CD4-positive, alpha-beta T cell treated with Interleukin-6 for 4 hours (primary cell): ENCODE measurements at regions not wholly inside any gene's neighbourhood (a gene's known extent, or its start where the extent isn't known, plus 50 kb on each side); places are given as distances from the start of the nearest gene placed in this dataset.
"Not testable (repeated sequence)": the region's sequence is repeated elsewhere in the genome, so short reads cannot be mapped to it uniquely, and the experiment has no call there.

Experiments used
- DNase-seq: peaks from one replicate; pipeline ENCODE4 v3.0.0-alpha.2; 2020; ENCODE audit warnings: mixed read lengths

- no peak for DNase-seq
These were observed 381.5 kb upstream of the STXBP6 start for GRCh38 chr14:25431211-25432076.

- DNase-seq: no peak
These were observed 380.9 kb upstream of the STXBP6 start for GRCh38 chr14:25430808-25431207.

GRCh38 chr14:25412998-25413397 lies 363.1 kb upstream of the STXBP6 start:
- no peak for DNase-seq

- no peak for DNase-seq
These were observed 362.1 kb upstream of the STXBP6 start for GRCh38 chr14:25411781-25412757.

- no peak for DNase-seq
These were observed 356.9 kb upstream of the STXBP6 start for GRCh38 chr14:25406818-25407217.

- no peak for DNase-seq
These were observed 350.8 kb upstream of the STXBP6 start for GRCh38 chr14:25400607-25401206.

GRCh38 chr14:25396128-25396527 lies 346.2 kb upstream of the STXBP6 start:
- DNase-seq: no peak

- DNase-seq: no peak
These were observed 344.9 kb upstream of the STXBP6 start for GRCh38 chr14:25394791-25395391.

GRCh38 chr14:25394356-25394755 lies 344.4 kb upstream of the STXBP6 start:
- no peak for DNase-seq

- DNase-seq: no peak
These were observed 340.0 kb upstream of the STXBP6 start for GRCh38 chr14:25389948-25390347.

GRCh38 chr14:25381498-25381897 lies 331.6 kb upstream of the STXBP6 start:
- DNase-seq: no peak

- no peak for DNase-seq
These were observed 325.7 kb upstream of the STXBP6 start for GRCh38 chr14:25375639-25376038.

- DNase-seq: no peak
These were observed 321.1 kb upstream of the STXBP6 start for GRCh38 chr14:25371068-25371467.

- DNase-seq: not testable (repeated sequence)
These were observed 320.1 kb upstream of the STXBP6 start for GRCh38 chr14:25370057-25370456.

GRCh38 chr14:25358330-25358729 lies 308.4 kb upstream of the STXBP6 start:
- DNase-seq: no peak

GRCh38 chr14:25351269-25351668 lies 301.3 kb upstream of the STXBP6 start:
- DNase-seq: no peak

- no peak for DNase-seq
These were observed 300.9 kb upstream of the STXBP6 start for GRCh38 chr14:25350802-25351201.

- DNase-seq: no peak
These were observed 300.1 kb upstream of the STXBP6 start for GRCh38 chr14:25350021-25350420.

GRCh38 chr14:25349269-25349668 lies 299.3 kb upstream of the STXBP6 start:
- DNase-seq: no peak

- no peak for DNase-seq
These were observed 290.9 kb upstream of the STXBP6 start for GRCh38 chr14:25340882-25341281.

- no peak for DNase-seq
These were observed 272.8 kb upstream of the STXBP6 start for GRCh38 chr14:25322784-25323183.

- DNase-seq: not testable (repeated sequence)
These were observed 266.1 kb upstream of the STXBP6 start for GRCh38 chr14:25316007-25316406.

GRCh38 chr14:25308244-25308643 lies 258.3 kb upstream of the STXBP6 start:
- DNase-seq: no peak
